ENCODE measurements at regions not wholly inside any gene's neighbourhood (a gene's known extent, or its start where the extent isn't known, plus 50 kb on each side); places are given as distances from the start of the nearest gene placed in this dataset.
"Not testable (repeated sequence)": the region's sequence is repeated elsewhere in the genome, so short reads cannot be mapped to it uniquely, and the experiment has no call there.

DNA sequence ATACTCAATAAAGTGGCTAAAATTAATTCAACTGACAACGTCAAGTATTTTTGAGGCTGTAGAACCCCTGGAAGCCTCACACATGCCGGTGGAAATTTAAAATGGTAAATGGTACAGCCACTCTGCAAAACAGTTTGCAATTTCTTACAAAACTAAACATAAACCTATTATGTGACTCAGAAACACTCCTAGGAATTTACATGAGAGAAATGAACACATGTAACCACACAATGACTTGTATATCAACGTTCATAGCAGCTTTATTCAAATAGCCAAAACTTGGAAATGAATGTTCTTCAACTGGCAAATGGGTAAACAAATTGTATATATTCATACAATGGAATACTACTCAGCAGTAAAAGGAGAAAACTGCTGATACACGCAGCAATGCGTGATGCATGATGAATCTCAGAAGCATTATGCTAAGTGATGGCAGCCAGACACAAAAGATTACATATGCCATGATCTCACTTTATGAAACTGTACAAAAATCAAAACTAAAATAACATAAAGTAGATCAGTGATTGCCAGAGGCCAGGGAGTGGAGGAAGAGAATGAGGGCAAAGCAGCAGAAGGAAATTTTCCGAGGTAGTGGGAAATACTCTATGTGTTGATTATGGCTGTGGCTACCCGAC, 112.5 kb downstream of the FAM50B start:
- DNase-seq (ENCODE audit: low spot score), result no peak

DNA sequence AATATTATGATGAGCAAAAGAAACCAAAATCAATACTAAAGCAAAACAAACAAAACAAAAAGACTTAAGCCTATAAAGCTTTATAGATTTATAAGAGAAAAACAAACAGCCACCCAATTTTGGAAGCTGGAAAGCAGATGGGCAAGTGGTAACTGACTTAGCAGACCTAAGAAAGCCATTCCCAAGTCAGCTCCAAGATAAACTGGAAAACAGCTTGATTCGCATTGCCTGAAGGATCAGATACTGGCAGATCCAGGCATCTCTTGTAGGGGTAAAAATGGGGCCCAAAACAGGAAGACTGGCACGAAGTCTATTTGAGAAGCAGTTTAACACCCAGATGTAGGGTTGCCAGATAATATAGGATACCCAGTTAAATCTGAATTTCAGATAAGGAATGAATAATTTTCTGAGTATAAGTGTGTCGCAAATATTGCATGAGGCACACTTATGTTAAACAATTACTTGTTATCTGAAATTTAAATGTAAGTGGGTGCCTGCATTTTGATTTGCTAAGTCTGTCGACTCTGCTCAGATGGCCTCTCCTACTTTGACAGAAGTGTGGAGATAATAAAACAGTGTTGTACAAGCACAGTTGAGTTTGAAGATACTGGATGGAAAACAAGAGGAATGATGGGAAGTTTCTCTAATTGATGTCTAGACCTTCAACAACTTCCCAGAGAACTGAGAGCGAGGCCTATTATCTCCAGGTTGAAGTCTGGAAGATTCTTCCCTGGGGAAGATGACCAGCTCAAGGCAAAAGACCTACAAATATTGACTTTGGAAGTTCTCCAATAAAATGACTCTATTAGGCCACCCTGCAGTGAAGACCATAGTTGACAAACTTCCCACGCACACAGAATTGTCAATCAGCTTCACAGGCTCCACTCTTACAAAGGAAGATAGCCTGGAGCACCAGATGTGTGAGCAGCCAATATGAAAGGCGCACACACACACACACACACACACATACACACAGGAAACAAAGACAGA, 113.4 kb downstream of the FAM50B start:
- DNase-seq (ENCODE audit: low spot score), result no peak

DNA sequence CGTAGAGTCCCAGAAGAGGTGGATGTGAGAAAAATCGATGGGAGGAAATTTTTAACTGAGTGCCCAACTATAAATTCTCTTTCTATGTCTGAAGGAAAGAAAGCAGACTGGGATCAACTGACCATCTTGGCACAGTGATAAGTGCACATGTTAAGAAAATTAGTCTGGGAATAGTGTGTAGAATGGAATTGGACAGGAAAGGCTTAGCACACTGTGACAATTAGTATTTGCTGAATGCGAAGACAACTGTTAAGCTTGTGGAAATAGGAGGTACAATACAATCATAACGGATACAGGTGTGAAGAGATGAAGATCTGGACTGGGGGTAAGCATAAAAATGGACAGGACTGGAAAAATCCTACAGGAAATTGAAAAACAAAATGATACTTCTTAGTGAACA, 114.3 kb downstream of the FAM50B start:
- no peak for DNase-seq (ENCODE audit: low spot score)

GRCh38 chr6:3965071-3965718, 113.7 kb downstream of the FAM217A start:
- no peak for DNase-seq (ENCODE audit: low spot score)

- DNase-seq (ENCODE audit: low spot score), result no peak
Measured at GRCh38 chr6:3966426-3966825, 112.5 kb downstream of the FAM217A start.

GRCh38 chr6:3970097-3970496, 108.8 kb downstream of the FAM217A start:
- no peak for DNase-seq (ENCODE audit: low spot score)

- DNase-seq (ENCODE audit: low spot score), result not testable (repeated sequence)
Measured at GRCh38 chr6:3973152-3973551, 105.8 kb downstream of the FAM217A start.

GRCh38 chr6:3977875-3978711, 100.8 kb downstream of the FAM217A start:
- peak; percentile 87 for DNase-seq (ENCODE audit: low spot score)

- not testable (repeated sequence) for DNase-seq (ENCODE audit: low spot score)
Measured at GRCh38 chr6:3978966-3979365, 100.0 kb downstream of the FAM217A start.

- no peak for DNase-seq (ENCODE audit: low spot score)
Measured at GRCh38 chr6:3981917-3982316, 97.0 kb downstream of the FAM217A start.

DNA sequence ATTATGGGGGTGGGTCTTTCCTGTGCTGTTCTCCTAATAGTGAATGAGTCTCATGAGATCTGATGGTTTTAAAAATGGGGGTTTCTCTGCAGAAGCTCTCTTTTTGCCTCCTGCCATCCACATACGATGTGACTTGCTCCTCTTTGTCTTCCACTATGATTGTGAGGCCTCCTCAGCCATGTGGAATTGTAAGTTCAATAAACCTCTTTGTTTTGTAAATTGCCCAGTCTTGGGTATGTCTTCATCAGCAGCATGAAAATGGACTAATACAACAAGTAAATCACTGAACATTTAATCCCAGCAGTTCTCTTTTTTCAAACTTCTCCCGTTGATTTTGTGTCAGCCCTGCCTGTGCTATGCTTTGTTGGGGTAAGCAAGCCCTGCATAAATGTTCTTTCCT, 95.2 kb downstream of the FAM217A start:
- no peak for DNase-seq (ENCODE audit: low spot score)

GRCh38 chr6:3984494-3984893, 94.4 kb downstream of the FAM217A start:
- no peak for DNase-seq (ENCODE audit: low spot score)

DNA sequence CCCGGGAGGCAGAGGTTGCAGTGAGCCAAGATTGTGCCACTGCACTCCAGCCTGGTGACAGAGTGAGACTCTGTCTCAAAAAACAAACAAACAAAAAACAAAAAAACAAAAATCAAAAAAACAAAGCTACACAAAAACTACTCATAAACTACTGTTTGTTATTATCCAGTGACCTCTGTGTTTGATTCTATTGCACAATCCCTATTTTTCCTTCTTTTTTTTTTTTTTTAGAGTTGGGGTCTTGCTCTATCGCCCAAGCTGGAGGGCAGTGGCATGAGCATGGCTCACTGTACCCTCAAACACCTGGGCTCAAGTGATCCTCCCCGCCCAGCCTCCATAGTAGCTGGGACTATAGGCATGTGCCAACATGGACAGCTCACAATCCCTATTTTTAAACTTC, 92.7 kb downstream of the FAM217A start:
- no peak for DNase-seq (ENCODE audit: low spot score)

DNA sequence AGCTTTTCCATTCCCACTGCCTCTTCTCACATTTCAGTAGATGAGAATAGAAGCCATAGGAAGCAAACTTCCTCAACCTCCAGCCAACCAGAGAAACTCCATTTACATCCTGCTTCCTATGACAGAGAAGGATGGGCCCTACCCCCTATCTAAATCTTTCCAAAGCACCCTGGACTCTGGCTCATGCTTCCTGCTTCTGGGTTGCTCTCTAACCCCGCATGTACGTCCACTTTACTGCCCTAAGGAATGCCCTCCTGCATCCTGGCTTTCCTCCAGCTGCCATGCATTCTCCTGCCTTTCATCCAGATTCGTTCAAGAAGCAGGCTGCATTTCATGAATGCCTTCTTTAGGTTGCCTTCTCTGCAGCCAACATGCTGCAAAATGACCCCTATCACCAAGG, 91.9 kb downstream of the FAM217A start:
- DNase-seq (ENCODE audit: low spot score), result no peak

- no peak for DNase-seq (ENCODE audit: low spot score)
Measured at GRCh38 chr6:3987576-3987975, 91.4 kb downstream of the FAM217A start.

- peak; percentile 92 for DNase-seq (ENCODE audit: low spot score)
Measured at GRCh38 chr6:3990692-3991491, 88.0 kb downstream of the FAM217A start.

DNA sequence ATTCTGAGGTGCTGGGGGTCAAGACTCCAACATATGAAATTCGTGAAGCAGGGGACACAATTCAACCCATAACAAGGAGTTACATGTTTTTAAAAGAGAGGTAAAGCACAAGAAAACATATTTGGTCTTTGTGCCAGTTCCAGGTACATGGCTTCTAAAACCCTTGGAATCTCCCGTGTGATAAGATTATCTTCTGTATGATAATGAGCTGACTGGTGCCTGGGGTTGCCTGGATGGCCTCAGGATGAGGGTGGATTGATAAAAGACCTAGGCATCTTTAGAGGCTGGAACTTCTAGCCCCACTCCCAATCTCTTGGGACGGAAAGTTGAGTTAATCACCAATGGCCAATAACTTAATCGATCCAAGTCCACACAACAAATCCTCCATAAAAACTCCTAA, 87.0 kb downstream of the FAM217A start:
- DNase-seq (ENCODE audit: low spot score), result no peak

DNA sequence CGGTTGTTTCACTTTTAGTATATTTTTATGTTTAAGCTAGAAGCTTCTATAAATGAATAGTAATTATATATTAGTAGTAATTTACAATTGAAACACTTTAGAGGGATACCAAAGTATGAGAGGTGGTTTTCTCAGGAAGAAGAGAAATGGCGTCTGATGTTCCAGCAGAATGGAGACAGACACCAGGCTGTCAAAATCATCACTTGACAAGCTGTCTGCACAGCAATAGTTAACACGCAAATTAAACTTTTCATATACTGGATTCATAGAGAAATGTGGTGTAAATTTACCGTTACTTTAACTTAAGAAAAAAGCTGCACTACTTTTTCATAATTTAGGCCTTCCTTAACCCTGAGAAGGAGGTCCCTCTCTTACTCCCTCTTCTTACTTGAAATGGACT, 82.6 kb downstream of the FAM217A start:
- no peak for DNase-seq (ENCODE audit: low spot score)

DNA sequence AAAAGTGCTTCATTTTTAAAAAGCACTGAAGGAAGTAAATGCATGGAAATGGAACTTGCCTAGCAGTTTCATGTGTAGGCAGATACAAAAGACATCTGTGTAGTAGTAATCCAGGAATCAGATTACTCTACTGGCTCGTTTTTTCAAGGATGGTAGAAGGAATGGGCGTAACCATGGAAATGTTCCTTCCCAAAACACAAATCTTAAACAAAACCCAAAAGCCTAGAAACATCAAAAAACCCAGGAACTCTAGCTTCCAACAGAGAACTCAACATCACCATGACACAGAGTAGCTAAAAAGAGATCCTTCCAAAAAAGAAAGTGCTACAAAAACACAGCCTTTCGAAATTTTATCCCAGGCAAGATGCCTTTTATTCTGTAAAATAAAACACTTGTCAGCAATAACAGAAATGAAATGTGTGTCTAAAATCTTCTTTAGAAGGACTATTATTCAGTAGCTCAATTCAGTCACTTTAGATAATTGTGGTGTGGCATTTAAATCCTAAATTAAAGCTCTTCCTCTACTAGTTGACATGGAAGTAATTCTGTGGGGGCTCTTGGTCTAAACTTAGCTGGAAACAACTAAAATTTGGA, 81.7 kb downstream of the FAM217A start:
- no peak for DNase-seq (ENCODE audit: low spot score)

All from HT-29 (cell line).